OCI-LY1 (cell line): ENCODE measurements at regions not wholly inside any gene's neighbourhood (a gene's known extent, or its start where the extent isn't known, plus 50 kb on each side); places are given as distances from the start of the nearest gene placed in this dataset.

Experiments used
- H2AFZ ChIP-seq: fragments of 200-600 bp; sonication (generic), shearing (Covaris generic); 2 replicates; pipeline ENCODE4 v1.6.0; 2014; ENCODE audit warnings: antibody characterized with exemption, mild to moderate bottlenecking, low read length
- H3F3A ChIP-seq: fragments of 200-600 bp; sonication (generic), shearing (Covaris generic); 2 replicates; pipeline ENCODE4 v1.6.0; 2014; ENCODE audit warnings: mild to moderate bottlenecking, antibody characterized with exemption, low read length, moderate library complexity; ENCODE audit not compliant: insufficient read depth
- H3K27ac ChIP-seq: fragments of 200-600 bp; sonication (generic); 2 replicates; pipeline ENCODE4 v1.5.1; 2014; ENCODE audit warnings: low read length, mixed run types, mild to moderate bottlenecking, low read depth; ENCODE audit not compliant: poor library complexity, severe bottlenecking
- H3K27me3 ChIP-seq: fragments of 200-600 bp; sonication (generic); 2 replicates; pipeline ENCODE4 v1.6.0; 2014; ENCODE audit warnings: antibody characterized with exemption, mild to moderate bottlenecking, low read length, moderate library complexity; ENCODE audit not compliant: insufficient read depth
- H3K36me3 ChIP-seq: fragments of 200-600 bp; sonication (generic); 2 replicates; pipeline ENCODE4 v1.6.1; 2014; ENCODE audit warnings: mild to moderate bottlenecking, antibody characterized with exemption, low read length, moderate library complexity, mixed read lengths; ENCODE audit not compliant: insufficient read depth
- H3K4me1 ChIP-seq: fragments of 200-600 bp; sonication (generic); 2 replicates; pipeline ENCODE4 v1.5.1; 2014; ENCODE audit warnings: mild to moderate bottlenecking, low read length, moderate library complexity; ENCODE audit not compliant: insufficient read depth, severe bottlenecking
- H3K4me2 ChIP-seq: fragments of 200-600 bp; sonication (generic), shearing (Covaris generic); 2 replicates; pipeline ENCODE4 v1.6.1; 2014; ENCODE audit warnings: low read length
- H3K4me3 ChIP-seq: fragments of 200-600 bp; sonication (generic); 2 replicates; pipeline ENCODE4 v1.5.1; 2014; ENCODE audit warnings: low read length, low read depth, mild to moderate bottlenecking, mixed read lengths; ENCODE audit not compliant: poor library complexity, severe bottlenecking
- H3K79me2 ChIP-seq: fragments of 200-600 bp; shearing (Covaris generic); 2 replicates; pipeline ENCODE4 v1.6.1; 2016; ENCODE audit warnings: mixed run types, low read length, mixed read lengths; ENCODE audit not compliant: insufficient read depth
- H3K9ac ChIP-seq: fragments of 200-600 bp; sonication (generic), shearing (Covaris generic); 2 replicates; pipeline ENCODE4 v1.6.1; 2014; ENCODE audit warnings: mild to moderate bottlenecking, low read length, mixed read lengths
- H3K9me2 ChIP-seq: fragments of 200-600 bp; sonication (generic), shearing (Covaris generic); 2 replicates; pipeline ENCODE4 v1.6.1; 2014; ENCODE audit warnings: low read depth, mild to moderate bottlenecking, low read length, mixed read lengths
- H3K9me3 ChIP-seq: fragments of 200-600 bp; shearing (Covaris generic); 2 replicates; pipeline ENCODE4 v1.6.1; 2014; ENCODE audit warnings: low read length, mixed read lengths
- H4K20me1 ChIP-seq: fragments of 200-600 bp; sonication (generic), shearing (Covaris generic); 2 replicates; pipeline ENCODE4 v1.6.0; 2016; ENCODE audit warnings: mild to moderate bottlenecking, low read length; ENCODE audit not compliant: insufficient read depth
- EZH2 ChIP-seq: fragments of 200-600 bp; sonication (generic), shearing (Covaris generic); IDR thresholded peaks from 2 replicates; pipeline ENCODE4 v1.8.0; 2017; ENCODE audit warnings: borderline replicate concordance, mixed run types, mild to moderate bottlenecking, antibody characterized with exemption, low read length, moderate library complexity, mixed read lengths
- TF ChIP-seq, protein P1 (sequence below): fragments of 200-600 bp; sonication (generic), shearing (Covaris generic); IDR thresholded peaks from 2 replicates; pipeline ENCODE4 v1.5.1; 2017; ENCODE audit warnings: mild to moderate bottlenecking, antibody characterized with exemption, low read length, moderate library complexity, mixed read lengths

DNA sequence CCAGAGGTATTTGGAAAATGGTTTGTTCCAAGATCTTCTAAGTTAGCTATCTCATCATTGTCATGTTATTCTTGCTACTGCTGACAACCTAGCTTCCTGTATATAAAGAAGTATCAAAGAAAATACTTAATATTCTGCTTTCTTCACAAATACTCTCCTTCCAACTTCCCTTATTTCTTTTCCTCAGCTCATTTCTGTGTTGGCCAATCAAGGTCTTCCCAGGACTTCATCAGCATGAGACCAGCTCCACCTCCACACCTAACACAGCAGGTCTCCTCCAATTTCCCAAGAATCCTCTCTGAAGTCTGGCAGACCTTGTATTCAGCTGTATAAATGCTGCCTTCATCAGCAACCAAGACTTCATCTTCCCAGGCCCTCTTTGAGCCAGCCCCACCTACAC, 538.6 kb upstream of the JARID2 start:
- no peaks in the 10 kb centered on the region for H3F3A ChIP-seq

DNA sequence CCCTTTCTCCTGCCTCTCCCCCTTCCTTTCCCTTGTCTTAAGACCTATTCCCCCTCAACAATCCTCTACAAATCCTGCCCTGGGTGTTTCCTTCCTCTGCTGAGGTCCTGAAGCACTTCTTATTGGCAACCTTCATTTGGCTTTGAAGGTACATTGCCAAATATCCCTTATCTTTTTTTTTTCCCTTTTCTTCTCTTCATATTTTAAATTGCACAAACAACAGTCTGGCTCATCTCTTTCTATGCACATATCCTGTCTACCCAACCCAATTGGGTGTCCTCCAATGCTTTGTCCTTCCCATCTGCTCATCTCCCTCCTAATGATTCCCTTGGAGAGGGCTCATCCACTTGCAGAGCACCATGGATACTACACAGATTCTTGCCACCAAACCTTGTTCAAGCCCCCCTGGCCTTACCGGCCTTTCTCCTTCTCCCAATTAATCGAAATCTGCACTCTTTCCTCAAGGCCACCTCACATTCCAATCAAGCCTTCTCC, 537.9 kb upstream of the JARID2 start:
- Histone ChIP-seq H4K20me1 (no peaks in the 10 kb centered on the region), H3K4me2 (no peak overlapping the region), H3K9me3 (no peaks in the 10 kb centered on the region), H3K79me2 (no peaks in the 10 kb centered on the region), H3K9ac (no peak overlapping the region), H3F3A (no peaks in the 10 kb centered on the region), H3K27ac (no peak overlapping the region), H3K36me3 (no peaks in the 10 kb centered on the region), H3K4me3 (no peak overlapping the region), H3K27me3 (no peaks in the 10 kb centered on the region), H3K9me2 (no peaks in the 10 kb centered on the region), H2AFZ (no peak overlapping the region), H3K4me1 (no peaks in the 10 kb centered on the region)
- TF ChIP-seq, protein P1, sequence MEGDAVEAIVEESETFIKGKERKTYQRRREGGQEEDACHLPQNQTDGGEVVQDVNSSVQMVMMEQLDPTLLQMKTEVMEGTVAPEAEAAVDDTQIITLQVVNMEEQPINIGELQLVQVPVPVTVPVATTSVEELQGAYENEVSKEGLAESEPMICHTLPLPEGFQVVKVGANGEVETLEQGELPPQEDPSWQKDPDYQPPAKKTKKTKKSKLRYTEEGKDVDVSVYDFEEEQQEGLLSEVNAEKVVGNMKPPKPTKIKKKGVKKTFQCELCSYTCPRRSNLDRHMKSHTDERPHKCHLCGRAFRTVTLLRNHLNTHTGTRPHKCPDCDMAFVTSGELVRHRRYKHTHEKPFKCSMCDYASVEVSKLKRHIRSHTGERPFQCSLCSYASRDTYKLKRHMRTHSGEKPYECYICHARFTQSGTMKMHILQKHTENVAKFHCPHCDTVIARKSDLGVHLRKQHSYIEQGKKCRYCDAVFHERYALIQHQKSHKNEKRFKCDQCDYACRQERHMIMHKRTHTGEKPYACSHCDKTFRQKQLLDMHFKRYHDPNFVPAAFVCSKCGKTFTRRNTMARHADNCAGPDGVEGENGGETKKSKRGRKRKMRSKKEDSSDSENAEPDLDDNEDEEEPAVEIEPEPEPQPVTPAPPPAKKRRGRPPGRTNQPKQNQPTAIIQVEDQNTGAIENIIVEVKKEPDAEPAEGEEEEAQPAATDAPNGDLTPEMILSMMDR: no peak

More for the DNA sequence above, 538.6 kb upstream of the JARID2 start:
- Histone ChIP-seq H3K4me3 (no peak overlapping the region), H2AFZ (no peak overlapping the region), H3K9me2 (no peaks in the 10 kb centered on the region), H3K36me3 (no peaks in the 10 kb centered on the region), H3K79me2 (no peaks in the 10 kb centered on the region), H3K27ac (no peak overlapping the region), H3K27me3 (no peaks in the 10 kb centered on the region), H3K4me1 (no peaks in the 10 kb centered on the region), H3K9ac (no peak overlapping the region), H4K20me1 (no peaks in the 10 kb centered on the region), H3K9me3 (no peaks in the 10 kb centered on the region), H3K4me2 (no peak overlapping the region)
- TF ChIP-seq, protein P1: no peak
- no peak for TF ChIP-seq EZH2

DNA sequence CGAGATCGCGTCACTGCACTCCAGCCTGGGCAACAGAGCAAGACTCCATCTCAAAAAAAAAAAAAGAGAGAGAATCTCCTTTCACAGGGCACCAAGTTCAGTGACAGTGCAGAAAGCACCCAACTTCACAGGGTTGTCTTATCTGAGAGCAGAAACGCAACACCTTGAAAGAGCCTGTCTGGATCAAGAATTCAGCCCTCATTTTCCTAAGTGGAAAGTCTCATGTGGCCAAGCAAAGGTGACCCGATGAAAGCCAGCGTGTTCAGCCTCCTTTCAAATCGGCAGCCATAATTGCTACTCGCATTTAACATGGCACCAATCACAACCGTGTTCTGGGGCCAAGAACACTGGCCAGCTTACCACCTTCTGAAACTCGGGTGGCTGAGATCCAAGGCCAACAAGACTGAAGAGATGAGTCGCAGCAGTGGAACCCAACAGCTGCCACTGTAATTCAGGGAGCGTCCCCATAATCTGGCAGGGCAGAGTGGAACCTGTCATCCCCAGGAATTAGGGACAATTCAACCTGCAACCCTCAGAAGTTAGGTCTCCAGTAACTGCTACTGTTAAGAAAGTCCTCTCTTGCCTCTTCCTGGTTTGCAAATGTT, 536.7 kb upstream of the JARID2 start:
- TF ChIP-seq, protein P1: no peak
- TF ChIP-seq EZH2: no peak
- no peaks in the 10 kb centered on the region for H3F3A ChIP-seq

More for the DNA sequence above, 536.7 kb upstream of the JARID2 start:
- Histone ChIP-seq H3K9ac (no peak overlapping the region), H2AFZ (no peak overlapping the region), H3K4me3 (no peak overlapping the region), H3K27ac (no peak overlapping the region), H3K79me2 (no peaks in the 10 kb centered on the region), H3K9me3 (no peaks in the 10 kb centered on the region), H3K36me3 (no peaks in the 10 kb centered on the region), H3K4me1 (no peaks in the 10 kb centered on the region), H3K4me2 (no peak overlapping the region), H3K27me3 (no peaks in the 10 kb centered on the region), H3K9me2 (no peaks in the 10 kb centered on the region), H4K20me1 (no peaks in the 10 kb centered on the region)
